HG03060 (cell line): ENCODE measurements at regions not wholly inside any gene's neighbourhood (a gene's known extent, or its start where the extent isn't known, plus 50 kb on each side); places are given as distances from the start of the nearest gene placed in this dataset.

ENCODE experiments used
- ATAC-seq: cut with Tn5 transposase; IDR thresholded peaks from one replicate; pipeline ENCODE4 v1.9.1; 2021; ENCODE audit warnings: low read depth, moderate number of reproducible peaks; ENCODE audit not compliant: unreplicated experiment

DNA sequence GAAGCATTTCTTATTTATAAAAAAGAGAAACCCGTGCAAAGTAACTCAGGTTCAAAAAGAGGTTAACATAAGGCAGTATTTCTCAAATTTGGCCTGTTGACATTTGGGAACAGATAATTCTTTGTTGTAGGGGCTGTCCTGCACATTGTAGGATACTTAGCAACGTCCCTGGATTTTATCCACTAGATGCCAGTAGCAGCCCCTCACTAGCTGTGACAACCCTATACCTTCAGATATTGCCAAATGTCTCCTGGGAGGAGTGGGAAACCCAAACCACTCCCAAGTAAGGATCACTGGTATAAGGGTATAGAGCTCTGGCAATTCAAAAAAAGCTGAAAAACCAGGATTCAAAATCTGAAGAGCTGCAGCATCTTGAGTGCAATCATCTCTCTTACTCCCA, 202.3 kb upstream of the PRKCQ start:
- ATAC-seq: no peak

DNA sequence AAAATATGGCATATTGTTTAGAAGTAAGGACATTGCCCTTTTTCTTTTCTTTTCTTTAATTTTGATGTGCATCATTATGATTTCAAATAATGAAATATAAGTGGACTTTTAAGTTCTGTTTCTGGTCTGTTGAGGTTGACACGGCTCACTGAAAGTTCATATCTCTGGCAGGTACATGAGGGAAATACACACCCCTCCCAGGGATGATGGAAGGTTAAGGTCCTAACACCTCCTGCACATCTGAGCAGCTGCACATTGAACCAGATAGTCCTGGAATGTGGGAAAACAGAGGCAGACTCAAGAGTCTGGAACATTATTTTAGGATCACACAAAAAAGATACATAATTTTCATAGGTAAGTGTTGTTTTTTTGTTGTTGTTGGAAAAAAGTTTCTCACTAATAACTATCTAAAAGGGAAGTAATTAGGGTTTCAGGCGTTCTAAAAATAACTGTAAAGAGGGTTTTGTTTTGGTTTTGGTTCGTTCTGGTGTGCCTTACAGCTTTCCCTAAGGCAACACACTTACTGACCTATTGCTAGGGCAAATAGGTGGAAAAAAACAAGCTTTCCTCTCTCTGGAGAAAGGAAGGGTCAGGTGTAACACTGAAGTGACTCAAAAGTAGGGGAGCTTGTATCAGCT, 201.2 kb upstream of the PRKCQ start:
- no peak for ATAC-seq

DNA sequence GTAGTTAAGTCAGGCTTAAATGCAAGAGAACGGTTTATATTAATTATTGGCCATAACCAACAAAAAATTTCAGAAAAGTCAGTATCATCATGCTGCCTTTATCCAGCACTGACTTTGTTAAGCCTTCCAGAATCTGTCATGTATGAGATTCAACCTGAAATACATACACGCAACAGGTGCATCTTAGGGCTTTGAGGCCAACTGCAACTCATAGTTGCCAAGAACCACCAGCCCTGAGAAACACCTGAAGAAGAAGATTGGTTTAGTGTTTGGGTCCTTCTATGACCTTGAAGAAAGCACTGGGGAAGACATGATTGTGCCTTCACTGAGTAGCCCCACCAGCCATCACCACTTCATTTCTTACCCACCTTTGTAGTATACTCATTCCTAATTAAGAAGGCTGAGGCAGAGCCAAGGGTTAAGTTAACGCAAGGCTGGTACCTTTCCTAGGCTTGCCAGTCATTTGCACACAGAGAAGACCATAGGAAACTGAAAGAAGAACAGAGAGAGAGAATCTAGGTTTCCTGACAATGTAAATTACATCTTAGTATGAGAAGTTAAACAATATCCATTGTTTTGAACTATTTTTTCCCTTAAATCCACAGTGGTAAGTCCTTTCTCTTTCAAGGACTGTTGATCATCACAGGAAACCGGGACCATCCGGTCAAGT, 200.1 kb upstream of the PRKCQ start:
- ATAC-seq: no peak

DNA sequence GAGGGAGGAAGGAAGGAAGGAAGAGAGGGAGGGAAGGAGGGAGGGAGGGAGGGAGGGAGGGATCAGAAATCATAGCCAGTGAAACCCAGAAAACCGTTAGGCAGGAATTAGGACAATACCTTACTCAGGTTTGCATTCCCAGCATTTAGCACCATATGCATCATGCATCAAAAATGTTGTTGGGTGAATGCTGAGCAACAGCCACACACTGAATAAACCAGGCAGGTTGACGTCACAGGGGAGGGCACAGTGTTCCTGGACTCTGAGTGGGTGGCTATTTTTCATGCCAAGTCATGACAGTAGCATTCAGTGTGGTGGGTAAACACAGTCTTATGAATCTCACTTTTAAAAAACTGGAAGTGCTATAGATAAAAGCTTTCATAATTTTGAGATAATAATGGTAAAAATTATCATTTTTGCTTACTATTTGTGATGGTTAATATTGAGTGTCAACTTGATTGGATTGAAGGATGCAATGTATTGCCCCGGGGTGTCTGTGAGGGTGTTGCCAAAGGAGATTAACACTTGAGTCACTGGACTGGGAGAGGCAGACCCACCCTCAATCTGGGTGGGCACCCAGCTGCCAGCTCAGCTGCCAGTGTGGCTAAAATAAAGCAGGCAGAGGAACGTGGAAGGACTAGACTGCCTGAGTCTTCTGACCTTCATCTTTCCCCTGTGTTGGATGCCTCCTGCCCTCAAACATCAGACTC, 199.1 kb upstream of the PRKCQ start:
- no peak for ATAC-seq

DNA sequence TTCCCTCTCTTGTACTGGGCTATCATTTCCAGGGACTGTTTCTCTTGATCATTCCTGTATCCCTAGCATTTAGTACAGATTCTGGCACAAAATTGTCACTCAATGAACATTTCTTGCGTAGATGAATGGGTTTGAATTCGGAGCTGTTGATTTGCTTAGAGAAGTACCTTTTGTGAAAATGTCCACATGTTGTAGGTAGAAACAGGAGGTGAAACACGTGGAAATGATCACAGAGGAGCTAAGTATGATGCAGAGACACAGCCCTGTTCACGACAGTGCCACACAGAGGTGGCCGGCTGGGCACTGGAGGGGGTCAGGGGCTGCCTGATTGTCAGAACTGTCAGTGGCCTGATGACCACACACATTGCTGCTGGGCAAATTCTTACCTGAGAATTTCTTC, 196.1 kb upstream of the PRKCQ start:
- ATAC-seq: no peak

DNA sequence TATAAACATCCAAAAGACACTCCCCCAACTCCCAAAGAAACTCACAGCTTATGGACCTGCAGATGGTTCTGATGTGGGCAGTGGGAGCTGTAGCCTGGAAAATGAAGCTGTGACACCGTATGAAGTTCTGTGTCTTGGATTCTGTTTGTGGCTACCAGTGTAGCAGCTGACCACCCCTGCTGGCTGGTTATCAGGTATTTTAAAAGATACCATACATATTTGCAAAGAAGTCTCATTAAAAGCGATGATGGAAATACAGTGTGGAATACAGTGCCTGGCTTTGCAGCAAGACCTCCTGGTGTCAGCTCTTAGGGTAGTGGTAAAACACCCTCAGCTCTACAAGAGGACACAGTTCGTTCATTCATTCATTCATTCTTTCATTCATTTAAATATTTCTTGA, 194.3 kb upstream of the PRKCQ start:
- no peak for ATAC-seq

DNA sequence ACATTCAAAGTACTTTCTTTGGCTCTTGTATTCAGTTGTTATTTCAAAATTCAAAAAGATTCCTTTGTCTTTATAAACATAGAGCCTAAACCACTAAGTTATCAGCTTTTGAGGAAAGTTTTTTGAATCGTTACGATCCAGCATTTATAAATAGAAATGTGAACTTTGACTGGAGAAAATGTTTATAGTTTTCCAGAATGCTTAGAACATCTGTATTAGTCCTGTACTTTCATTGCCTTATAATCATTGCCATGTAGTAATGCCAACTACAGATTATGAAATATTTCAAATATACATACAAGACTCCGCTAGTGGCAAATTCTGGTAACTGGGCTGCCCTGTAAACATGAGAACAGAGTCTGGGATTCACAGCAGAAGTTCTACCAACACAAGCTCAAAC, 191.3 kb upstream of the PRKCQ start:
- ATAC-seq: no peak

DNA sequence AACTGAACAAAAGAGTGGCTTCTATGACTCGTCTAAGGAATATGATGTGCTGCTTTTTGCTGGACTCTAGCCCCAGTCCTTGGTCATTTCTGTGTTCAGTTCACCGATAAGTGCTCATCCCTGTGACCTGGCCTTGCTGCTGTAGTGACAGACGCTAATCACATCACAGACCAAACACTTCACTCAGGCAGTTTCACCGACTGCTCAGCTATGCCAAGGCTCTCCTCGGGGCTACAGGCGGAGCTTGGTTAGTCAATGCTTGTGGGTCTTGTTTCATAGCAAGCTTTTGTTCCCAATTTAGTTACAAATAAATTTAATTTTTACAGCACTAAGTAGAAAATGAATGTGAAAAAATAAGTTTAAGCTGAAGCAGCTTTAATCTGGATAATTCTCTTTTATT, 190.8 kb upstream of the PRKCQ start:
- ATAC-seq: no peak

DNA sequence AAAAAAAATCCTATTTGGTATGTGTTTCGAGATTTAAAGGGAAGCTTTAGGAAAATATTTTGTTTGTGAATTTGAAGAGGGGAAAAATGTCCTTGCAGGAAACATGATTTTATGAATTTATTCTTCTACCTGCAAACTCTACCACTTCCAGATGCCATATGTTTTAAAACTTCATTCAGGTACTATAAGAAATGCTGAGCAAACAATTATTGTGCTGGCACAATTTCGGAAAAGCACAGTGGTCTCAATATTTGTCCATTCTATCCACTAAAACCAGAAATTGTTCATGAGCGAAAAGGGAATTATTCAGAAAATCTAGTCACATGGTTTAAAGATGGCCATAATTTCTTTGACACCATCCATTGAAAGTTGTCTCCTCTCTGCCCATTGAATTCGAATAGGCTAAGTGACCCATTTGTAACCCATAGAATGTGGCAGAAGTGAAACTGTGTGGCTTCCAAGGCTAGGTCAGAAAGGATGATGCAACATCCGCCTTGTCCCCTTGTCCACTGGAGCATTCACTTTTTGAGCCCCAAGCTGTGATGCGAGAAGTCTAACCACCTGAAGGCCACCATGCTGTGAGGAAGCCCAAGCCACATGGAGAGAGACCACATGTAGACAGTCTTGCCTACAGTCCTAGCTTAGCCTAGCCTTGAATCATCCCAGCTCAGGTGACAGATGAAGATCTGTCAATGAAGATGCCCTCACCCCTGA, 189.8 kb upstream of the PRKCQ start:
- ATAC-seq: no peak

DNA sequence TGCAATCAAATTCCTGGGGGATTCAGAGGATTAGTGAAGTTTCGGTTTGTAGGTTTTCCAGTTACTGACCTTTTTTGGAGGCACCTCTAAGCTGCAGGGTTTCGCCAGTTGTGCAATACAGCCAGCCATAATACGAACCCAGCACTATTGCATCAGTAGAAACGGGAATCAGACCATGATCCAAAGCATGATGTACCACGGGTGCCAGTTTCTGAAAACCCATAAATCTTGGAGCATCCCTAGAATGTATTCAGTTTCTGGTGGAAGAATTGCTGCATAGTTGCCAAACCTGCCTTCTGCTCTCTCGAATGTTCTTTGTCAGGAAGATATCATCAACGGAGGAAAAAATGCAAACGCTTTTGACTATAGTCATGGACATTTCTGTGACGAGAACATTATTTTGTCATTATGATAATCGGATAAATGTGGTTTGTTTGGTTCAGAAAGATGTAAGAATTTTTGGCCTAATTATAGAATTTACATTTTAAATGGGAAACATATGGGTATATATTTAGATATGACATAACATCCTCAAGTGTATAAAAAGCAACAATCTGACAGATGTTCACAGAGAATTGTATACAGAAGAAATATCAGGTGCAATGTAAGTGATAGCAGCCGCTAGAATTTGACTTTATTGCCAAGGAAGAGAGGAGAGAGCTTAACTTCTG, 186.2 kb upstream of the PRKCQ start:
- no peak for ATAC-seq

DNA sequence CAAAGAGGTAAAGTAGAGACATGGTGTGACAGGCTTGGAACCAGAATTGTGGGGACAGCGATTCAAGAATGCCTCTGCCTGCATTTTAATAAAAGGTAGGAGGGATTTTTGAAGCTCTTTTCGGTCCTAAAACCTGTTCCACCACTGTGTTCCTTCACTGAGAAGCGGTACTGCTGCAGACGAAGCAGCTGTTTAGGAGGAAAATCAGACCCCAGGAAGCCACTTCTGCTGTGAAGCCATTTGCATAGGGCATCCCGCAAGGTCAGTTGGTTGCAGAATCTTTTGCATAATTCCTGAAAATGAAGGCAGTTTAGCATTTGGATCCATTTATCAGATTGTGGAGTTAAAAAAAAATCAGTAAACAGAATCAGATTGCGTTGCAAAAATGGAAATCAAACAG, 183.3 kb upstream of the PRKCQ start:
- ATAC-seq: no peak

DNA sequence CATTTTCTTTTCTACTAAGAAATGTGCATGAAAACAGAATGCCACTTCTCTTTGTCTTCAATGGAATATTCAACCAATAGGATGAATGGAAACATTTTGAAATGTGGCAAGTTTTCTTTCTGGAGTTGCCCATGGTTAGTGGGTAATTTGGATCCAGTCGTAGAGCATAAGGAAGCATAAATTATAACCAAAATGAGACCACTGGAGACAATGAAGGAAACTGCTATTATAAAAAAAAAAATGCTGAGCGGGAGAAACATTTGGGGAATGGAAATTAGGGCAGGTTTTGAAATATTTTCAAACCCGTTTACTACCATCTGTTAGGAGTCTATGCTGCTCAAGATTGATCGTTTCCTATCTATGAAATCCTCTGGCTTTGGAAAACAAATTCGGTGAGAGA, 182.9 kb upstream of the PRKCQ start:
- no peak for ATAC-seq

DNA sequence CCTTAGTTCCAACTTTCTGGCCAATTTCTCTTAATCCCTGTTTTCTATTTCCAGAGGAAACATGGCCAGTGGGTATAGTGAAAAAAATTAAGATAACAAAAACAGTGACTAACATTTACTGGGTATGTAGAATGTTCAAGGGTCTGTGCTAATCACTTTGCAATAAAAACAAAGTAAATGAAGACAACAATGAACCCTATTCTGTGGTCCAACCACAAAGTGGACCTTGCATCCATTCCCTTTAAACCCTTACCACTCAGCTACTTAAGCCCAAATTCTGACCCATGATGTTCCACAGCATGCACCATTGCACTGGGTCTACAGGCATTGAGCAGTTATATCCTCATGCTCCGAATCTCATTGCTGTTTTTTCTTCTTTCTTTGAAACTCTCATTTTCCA, 179.9 kb upstream of the PRKCQ start:
- ATAC-seq: no peak

DNA sequence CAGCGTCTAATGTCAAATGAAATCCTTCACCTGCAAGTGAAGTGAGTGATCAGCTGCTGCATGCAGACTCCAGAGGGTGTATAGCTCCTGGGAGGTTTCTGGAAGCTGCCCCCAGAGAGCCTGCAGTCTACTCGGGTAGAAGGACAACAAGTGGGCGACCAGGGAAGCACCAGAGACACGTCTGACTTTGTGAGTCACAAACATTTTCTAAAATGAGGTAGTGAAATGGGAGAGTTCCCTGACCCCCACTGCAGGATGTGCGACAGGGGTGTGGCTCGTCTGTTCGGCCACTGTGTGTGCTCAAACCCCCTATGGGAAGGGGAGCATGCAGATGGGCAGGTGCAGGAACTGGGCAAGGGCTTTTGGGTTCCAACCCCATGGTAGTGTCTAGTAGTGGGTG, 177.1 kb upstream of the PRKCQ start:
- ATAC-seq: no peak

DNA sequence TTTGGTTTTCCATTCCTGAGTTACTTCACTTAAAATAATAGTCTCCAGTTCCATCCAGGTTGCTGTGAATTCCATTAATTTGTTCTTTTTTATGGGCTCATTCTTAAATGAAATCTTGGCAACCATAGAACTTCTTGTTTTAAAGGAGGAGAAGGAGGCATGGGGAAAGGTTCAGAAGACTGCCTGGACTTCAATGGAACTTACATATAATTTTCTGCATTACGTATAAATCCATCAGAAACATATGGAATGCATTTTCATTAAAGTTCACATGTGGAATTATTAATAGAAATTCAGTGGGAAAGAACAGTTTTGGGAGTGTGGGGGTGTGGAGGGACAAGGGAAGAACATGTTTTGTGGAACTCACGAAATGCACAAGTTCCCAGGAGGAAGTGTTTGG, 176.6 kb upstream of the PRKCQ start:
- ATAC-seq: no peak

DNA sequence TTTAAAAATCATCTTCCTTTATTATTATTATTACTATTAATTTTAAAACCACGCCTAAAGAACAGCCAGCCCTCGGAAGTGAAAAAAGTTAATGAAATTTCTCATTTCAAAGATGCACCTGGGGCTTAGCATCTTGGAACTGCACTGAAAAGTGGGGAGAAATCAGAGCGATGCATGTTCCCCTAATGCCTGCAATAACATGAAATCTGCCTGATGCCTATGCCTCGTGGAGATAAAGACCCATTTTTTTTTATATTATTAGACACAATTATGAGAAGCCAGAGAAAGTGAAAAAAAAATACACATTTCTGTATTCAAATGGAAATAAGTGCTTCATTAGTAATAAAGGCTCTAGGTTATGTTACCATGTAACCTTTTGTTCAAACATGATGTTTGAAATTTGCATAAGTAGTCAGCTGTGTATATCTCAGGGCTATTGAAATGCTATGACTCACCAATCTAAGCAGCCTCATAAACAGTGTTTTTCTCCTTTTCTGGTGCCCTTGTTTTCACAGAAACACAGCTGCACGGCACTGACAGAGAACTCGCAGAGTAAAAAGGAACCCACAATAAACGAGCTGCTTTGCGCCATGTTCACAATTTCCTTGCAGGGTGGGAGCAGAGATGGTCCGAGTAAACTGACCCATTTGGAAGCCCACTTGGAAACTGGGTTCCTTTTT, 175.8 kb upstream of the PRKCQ start:
- no peak for ATAC-seq

DNA sequence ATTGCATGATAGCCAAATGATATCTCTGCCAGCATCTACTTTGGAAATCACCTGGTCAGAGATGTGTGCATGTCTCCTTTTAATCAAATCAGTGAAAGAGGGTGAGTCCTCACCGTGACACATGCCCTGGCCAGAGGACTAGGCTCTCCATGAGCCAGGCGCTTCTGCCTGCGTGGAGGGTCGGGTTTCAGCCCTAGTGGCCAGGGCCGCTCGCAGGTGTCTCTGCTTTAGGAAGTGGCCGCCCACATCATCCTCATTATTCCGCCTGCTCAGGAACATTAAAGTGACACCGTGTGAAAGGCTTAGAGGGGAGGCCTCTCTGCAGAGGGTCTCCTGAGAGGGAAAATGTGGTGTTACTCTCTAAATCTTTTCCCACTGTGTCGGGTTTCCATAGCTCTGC, 173.6 kb upstream of the PRKCQ start:
- no peak for ATAC-seq

DNA sequence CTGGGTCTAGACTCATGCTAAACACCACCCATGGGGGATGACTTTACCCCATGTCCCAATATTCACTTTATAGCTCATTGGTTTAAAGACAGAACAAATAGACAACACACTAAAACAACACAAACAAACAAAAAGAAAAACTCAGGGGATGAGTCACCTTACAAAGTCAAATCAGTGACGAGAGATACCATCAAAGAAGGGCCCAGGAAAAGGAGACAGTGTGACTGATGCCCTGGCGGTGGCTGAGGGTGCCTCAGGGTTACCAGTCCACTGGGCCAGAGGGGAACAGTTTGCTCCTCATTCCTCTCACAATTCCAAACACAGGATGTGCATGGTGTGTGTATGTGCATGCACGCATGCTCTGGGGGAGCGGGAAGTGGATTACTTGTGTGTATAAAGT, 171.3 kb upstream of the PRKCQ start:
- no peak for ATAC-seq

DNA sequence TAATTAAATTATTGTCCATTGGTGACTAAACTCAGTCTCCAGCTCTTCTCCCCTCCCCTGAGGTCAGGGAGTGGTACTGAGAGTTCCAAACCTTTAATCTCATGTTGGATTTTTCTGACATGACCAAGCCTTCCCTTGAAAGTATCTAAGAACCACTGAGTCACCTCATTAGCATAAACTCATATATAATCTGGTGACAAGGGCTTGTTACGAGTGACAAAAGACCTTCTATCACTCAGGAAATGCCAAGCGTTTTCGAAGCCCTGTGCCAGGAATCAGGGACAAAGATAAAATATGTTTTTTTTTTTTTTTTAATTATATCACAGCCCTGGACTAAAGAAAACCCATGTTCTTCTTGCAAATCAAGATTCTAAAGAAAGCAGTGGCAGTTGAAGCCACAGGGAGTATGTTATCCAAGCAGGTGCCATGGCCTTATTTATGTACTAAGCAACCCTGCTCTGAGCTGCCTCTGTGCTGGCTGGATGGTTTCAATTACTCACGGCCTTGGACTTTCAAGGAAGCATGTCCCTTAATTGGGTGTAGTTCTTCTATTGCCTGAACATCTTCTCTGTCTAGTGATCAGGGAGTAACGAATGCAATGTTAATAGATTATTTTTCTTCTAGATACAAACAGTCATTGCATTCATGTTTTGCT, 169.0 kb upstream of the PRKCQ start:
- ATAC-seq: no peak

DNA sequence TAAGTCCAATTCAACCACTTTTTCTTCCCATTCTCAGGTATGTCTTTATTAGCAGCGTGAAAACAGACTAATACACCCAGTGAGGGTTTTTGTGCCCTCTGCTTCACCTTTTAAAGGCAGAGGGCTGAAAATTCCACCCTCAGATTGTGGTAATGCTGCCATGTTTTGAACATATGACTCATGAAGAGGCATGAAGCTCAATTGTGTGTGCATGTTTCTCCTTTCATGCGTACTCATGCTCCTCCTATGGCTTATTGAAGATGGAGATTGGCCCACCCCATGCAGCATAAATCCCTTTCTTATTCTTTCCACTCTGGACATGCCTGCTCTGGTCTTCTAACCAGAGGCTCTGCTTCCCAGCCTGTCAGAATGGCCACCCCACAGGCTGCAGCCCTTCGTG, 168.0 kb upstream of the PRKCQ start:
- no peak for ATAC-seq
